ENCODE measurements at regions not wholly inside any gene's neighbourhood (a gene's known extent, or its start where the extent isn't known, plus 50 kb on each side); places are given as distances from the start of the nearest gene placed in this dataset.

GRCh38 chr11:81159900-81160299, 1573.8 kb downstream of the FAM181B start:
- H3K27me3 ChIP-seq (ENCODE audit: control insufficient read depth in 5 of 5, insufficient read depth in 4 of 5, low read length in 5 of 5): no peaks in the 10 kb centered on the region
- no peak overlapping the region for H3K4me3 ChIP-seq (ENCODE audit: low read depth in 1 of 5, low read length in 5 of 5)
- H3K9ac ChIP-seq (ENCODE audit: low read length in 5 of 5): no peak overlapping the region
- no peak overlapping the region for H3K27ac ChIP-seq (ENCODE audit: low read depth, low read length)
- no peaks in the 10 kb centered on the region for H3K9me3 ChIP-seq (ENCODE audit: control insufficient read depth in 5 of 5, low read length in 5 of 5)
- H3K36me3 ChIP-seq (ENCODE audit: control insufficient read depth in 5 of 5, insufficient read depth in 5 of 5, low read length in 5 of 5): no peaks in the 10 kb centered on the region
- no peaks in the 10 kb centered on the region for H3K4me1 ChIP-seq (ENCODE audit: control insufficient read depth in 5 of 5, insufficient read depth in 5 of 5, low read length in 5 of 5)

GRCh38 chr11:81135570-81135969, 1598.1 kb downstream of the FAM181B start:
- no peak overlapping the region for H3K9ac ChIP-seq (ENCODE audit: low read length in 5 of 5)
- H3K4me1 ChIP-seq (ENCODE audit: control insufficient read depth in 5 of 5, insufficient read depth in 5 of 5, low read length in 5 of 5): no peaks in the 10 kb centered on the region
- no peak overlapping the region for H3K4me3 ChIP-seq (ENCODE audit: low read depth in 1 of 5, low read length in 5 of 5)
- no peaks in the 10 kb centered on the region for H3K27me3 ChIP-seq (ENCODE audit: control insufficient read depth in 5 of 5, insufficient read depth in 4 of 5, low read length in 5 of 5)
- no peaks in the 10 kb centered on the region for H3K9me3 ChIP-seq (ENCODE audit: control insufficient read depth in 5 of 5, low read length in 5 of 5)
- H3K36me3 ChIP-seq (ENCODE audit: control insufficient read depth in 5 of 5, insufficient read depth in 5 of 5, low read length in 5 of 5): no peaks in the 10 kb centered on the region
- no peak overlapping the region for H3K27ac ChIP-seq (ENCODE audit: low read depth, low read length)

- H3K27ac ChIP-seq (ENCODE audit: low read depth, low read length): no peak overlapping the region
- H3K4me3 ChIP-seq (ENCODE audit: low read depth in 1 of 5, low read length in 5 of 5): no peak overlapping the region
- no peak overlapping the region for H3K9ac ChIP-seq (ENCODE audit: low read length in 5 of 5)
- no peaks in the 10 kb centered on the region for H3K27me3 ChIP-seq (ENCODE audit: control insufficient read depth in 5 of 5, insufficient read depth in 4 of 5, low read length in 5 of 5)
- H3K9me3 ChIP-seq (ENCODE audit: control insufficient read depth in 5 of 5, low read length in 5 of 5): no peaks in the 10 kb centered on the region
- no peaks in the 10 kb centered on the region for H3K4me1 ChIP-seq (ENCODE audit: control insufficient read depth in 5 of 5, insufficient read depth in 5 of 5, low read length in 5 of 5)
- H3K36me3 ChIP-seq (ENCODE audit: control insufficient read depth in 5 of 5, insufficient read depth in 5 of 5, low read length in 5 of 5): no peaks in the 10 kb centered on the region
Observed at GRCh38 chr11:81129618-81130017, 1604.0 kb downstream of the FAM181B start.

DNA sequence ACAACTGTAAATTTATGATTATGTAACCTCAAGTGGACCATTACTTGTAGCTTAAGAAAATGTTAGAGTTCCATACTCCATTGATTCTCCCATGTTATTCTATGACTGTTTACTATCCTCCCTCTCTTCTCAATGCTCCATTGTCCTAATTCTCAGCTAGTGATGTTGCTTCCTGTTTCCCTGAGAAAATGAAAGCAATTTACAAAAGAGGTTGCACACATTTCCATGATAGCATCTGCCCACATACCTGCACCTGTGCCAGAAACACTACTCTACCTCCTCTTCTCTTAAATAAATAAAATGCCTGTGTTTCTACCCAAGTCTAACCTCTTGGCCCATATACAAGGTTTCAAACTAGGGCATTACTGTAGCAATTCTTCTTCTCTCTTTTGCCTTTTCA, 1620.9 kb downstream of the FAM181B start:
- Histone ChIP-seq H3K9me3 (ENCODE audit: control insufficient read depth in 5 of 5, low read length in 5 of 5) (no peaks in the 10 kb centered on the region), H3K27ac (ENCODE audit: low read depth, low read length) (no peak overlapping the region), H3K9ac (ENCODE audit: low read length in 5 of 5) (no peak overlapping the region), H3K36me3 (ENCODE audit: control insufficient read depth in 5 of 5, insufficient read depth in 5 of 5, low read length in 5 of 5) (no peaks in the 10 kb centered on the region), H3K4me3 (ENCODE audit: low read depth in 1 of 5, low read length in 5 of 5) (no peak overlapping the region), H3K27me3 (ENCODE audit: control insufficient read depth in 5 of 5, insufficient read depth in 4 of 5, low read length in 5 of 5) (no peaks in the 10 kb centered on the region), H3K4me1 (ENCODE audit: control insufficient read depth in 5 of 5, insufficient read depth in 5 of 5, low read length in 5 of 5) (no peaks in the 10 kb centered on the region)

DNA sequence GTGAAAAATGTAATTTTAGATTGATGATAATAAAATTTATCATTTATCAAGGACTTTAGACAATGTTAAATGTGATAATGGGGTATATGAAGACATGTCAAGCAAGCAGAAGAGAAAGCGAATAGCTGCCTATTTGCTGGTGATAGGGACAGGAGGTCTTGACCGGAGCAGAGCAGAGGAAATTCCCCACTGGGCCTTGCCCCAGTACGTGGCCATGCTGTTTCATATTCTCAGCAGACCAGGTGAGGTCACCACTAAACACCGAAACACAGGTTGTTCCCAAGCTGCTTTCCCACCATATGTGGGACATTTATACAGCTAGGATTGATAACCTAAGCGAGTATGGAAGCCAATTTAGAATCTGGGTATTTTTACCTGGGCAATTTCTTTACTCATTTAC, 1629.6 kb downstream of the FAM181B start:
- Histone ChIP-seq H3K27me3 (ENCODE audit: control insufficient read depth in 5 of 5, insufficient read depth in 4 of 5, low read length in 5 of 5) (no peaks in the 10 kb centered on the region), H3K4me3 (ENCODE audit: low read depth in 1 of 5, low read length in 5 of 5) (no peak overlapping the region), H3K9me3 (ENCODE audit: control insufficient read depth in 5 of 5, low read length in 5 of 5) (no peaks in the 10 kb centered on the region), H3K9ac (ENCODE audit: low read length in 5 of 5) (no peak overlapping the region), H3K27ac (ENCODE audit: low read depth, low read length) (no peak overlapping the region), H3K4me1 (ENCODE audit: control insufficient read depth in 5 of 5, insufficient read depth in 5 of 5, low read length in 5 of 5) (no peaks in the 10 kb centered on the region), H3K36me3 (ENCODE audit: control insufficient read depth in 5 of 5, insufficient read depth in 5 of 5, low read length in 5 of 5) (no peaks in the 10 kb centered on the region)

DNA sequence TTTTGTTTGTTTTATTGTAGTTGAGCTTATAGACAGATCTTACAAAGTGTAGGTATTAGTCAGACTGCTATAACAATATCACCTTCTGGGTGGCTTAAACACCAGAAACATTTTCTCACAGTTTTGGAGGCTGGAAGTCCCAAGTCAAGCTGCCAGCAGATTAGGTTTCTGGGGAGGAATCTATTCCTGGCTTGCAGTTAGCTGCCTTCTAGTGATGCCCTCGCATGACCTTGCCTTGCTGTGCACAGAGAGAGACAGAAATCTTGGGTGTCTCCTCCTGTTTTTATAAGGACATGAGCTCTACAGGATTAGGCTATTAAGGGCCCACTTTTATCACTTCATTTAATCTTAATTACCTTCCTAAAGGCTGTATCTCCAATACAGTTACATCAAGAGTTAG, 1635.2 kb downstream of the FAM181B start:
- Histone ChIP-seq H3K27me3 (ENCODE audit: control insufficient read depth in 5 of 5, insufficient read depth in 4 of 5, low read length in 5 of 5) (no peaks in the 10 kb centered on the region), H3K27ac (ENCODE audit: low read depth, low read length) (no peak overlapping the region), H3K36me3 (ENCODE audit: control insufficient read depth in 5 of 5, insufficient read depth in 5 of 5, low read length in 5 of 5) (no peaks in the 10 kb centered on the region), H3K9ac (ENCODE audit: low read length in 5 of 5) (no peak overlapping the region), H3K4me3 (ENCODE audit: low read depth in 1 of 5, low read length in 5 of 5) (no peak overlapping the region), H3K4me1 (ENCODE audit: control insufficient read depth in 5 of 5, insufficient read depth in 5 of 5, low read length in 5 of 5) (no peaks in the 10 kb centered on the region), H3K9me3 (ENCODE audit: control insufficient read depth in 5 of 5, low read length in 5 of 5) (no peaks in the 10 kb centered on the region)

DNA sequence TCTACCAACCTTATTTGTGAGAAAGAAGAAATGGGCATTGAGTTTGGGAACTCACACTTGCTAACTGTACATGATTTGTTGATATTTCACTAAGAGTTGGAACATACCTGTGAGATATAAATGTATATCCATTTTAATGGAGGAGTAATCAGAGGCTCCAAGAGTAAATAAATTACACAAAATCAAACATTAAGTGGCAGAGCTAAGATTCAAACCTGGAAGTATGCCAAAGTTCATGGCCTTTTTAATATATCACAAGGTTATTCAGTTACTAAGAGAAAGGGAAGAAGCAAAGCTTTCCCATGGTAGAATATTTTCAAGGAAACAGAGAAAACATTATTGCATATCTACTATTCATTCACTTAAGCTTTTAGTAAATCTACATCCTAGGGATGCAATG, 1641.1 kb downstream of the FAM181B start:
- Histone ChIP-seq H3K4me3 (ENCODE audit: low read depth in 1 of 5, low read length in 5 of 5) (no peak overlapping the region), H3K4me1 (ENCODE audit: control insufficient read depth in 5 of 5, insufficient read depth in 5 of 5, low read length in 5 of 5) (peaks cover 0 to 3% (median 0%) of the 10 kb centered on the region in 5 donors), H3K27ac (ENCODE audit: low read depth, low read length) (no peak overlapping the region), H3K9ac (ENCODE audit: low read length in 5 of 5) (no peak overlapping the region), H3K9me3 (ENCODE audit: control insufficient read depth in 5 of 5, low read length in 5 of 5) (no peaks in the 10 kb centered on the region), H3K27me3 (ENCODE audit: control insufficient read depth in 5 of 5, insufficient read depth in 4 of 5, low read length in 5 of 5) (no peaks in the 10 kb centered on the region), H3K36me3 (ENCODE audit: control insufficient read depth in 5 of 5, insufficient read depth in 5 of 5, low read length in 5 of 5) (no peaks in the 10 kb centered on the region)

- no peaks in the 10 kb centered on the region for H3K27me3 ChIP-seq (ENCODE audit: control insufficient read depth in 5 of 5, insufficient read depth in 4 of 5, low read length in 5 of 5)
- no peak overlapping the region for H3K9ac ChIP-seq (ENCODE audit: low read length in 5 of 5)
- H3K9me3 ChIP-seq (ENCODE audit: control insufficient read depth in 5 of 5, low read length in 5 of 5): peaks cover 0 to 4% (median 0%) of the 10 kb centered on the region in 5 donors
- no peaks in the 10 kb centered on the region for H3K36me3 ChIP-seq (ENCODE audit: control insufficient read depth in 5 of 5, insufficient read depth in 5 of 5, low read length in 5 of 5)
- H3K27ac ChIP-seq (ENCODE audit: low read depth, low read length): no peak overlapping the region
- no peak overlapping the region for H3K4me3 ChIP-seq (ENCODE audit: low read depth in 1 of 5, low read length in 5 of 5)
- H3K4me1 ChIP-seq (ENCODE audit: control insufficient read depth in 5 of 5, insufficient read depth in 5 of 5, low read length in 5 of 5): peaks cover 0 to 3% (median 0%) of the 10 kb centered on the region in 5 donors
Observed at GRCh38 chr11:81089242-81089641, 1644.4 kb downstream of the FAM181B start.

GRCh38 chr11:81080476-81080875, 1639.6 kb upstream of the TENM4 start:
- no peaks in the 10 kb centered on the region for H3K9me3 ChIP-seq (ENCODE audit: control insufficient read depth in 5 of 5, low read length in 5 of 5)
- H3K4me1 ChIP-seq (ENCODE audit: control insufficient read depth in 5 of 5, insufficient read depth in 5 of 5, low read length in 5 of 5): no peaks in the 10 kb centered on the region
- H3K9ac ChIP-seq (ENCODE audit: low read length in 5 of 5): no peak overlapping the region
- H3K4me3 ChIP-seq (ENCODE audit: low read depth in 1 of 5, low read length in 5 of 5): no peak overlapping the region
- no peaks in the 10 kb centered on the region for H3K27me3 ChIP-seq (ENCODE audit: control insufficient read depth in 5 of 5, insufficient read depth in 4 of 5, low read length in 5 of 5)
- no peaks in the 10 kb centered on the region for H3K36me3 ChIP-seq (ENCODE audit: control insufficient read depth in 5 of 5, insufficient read depth in 5 of 5, low read length in 5 of 5)
- H3K27ac ChIP-seq (ENCODE audit: low read depth, low read length): no peak overlapping the region

DNA sequence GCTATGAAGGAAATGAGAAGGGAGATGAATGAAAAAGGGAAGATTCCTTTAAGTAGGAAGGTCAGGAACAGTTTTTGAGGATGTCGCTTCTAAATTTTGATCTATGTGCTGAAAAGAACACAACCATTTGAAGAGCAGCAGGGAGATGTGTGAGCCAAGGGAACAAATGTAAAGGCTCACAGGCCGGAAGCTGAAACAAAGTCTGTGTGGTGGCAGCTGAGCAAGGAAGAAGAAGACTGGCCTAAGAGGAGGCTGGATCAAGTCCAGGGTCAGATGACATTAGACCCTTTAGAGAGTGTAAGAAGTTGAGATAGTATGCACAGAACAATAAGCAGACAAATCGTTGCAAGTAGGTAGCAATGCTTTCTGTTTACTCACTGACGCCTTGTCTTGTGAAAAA, 1631.4 kb upstream of the TENM4 start:
- Histone ChIP-seq H3K27ac (ENCODE audit: low read depth, low read length) (no peak overlapping the region), H3K4me3 (ENCODE audit: low read depth in 1 of 5, low read length in 5 of 5) (no peak overlapping the region), H3K9ac (ENCODE audit: low read length in 5 of 5) (no peak overlapping the region), H3K9me3 (ENCODE audit: control insufficient read depth in 5 of 5, low read length in 5 of 5) (no peaks in the 10 kb centered on the region), H3K27me3 (ENCODE audit: control insufficient read depth in 5 of 5, insufficient read depth in 4 of 5, low read length in 5 of 5) (no peaks in the 10 kb centered on the region), H3K36me3 (ENCODE audit: control insufficient read depth in 5 of 5, insufficient read depth in 5 of 5, low read length in 5 of 5) (no peaks in the 10 kb centered on the region), H3K4me1 (ENCODE audit: control insufficient read depth in 5 of 5, insufficient read depth in 5 of 5, low read length in 5 of 5) (peaks cover 0 to 17% (median 0%) of the 10 kb centered on the region in 5 donors)

- no peak overlapping the region for H3K27ac ChIP-seq (ENCODE audit: low read depth, low read length)
- no peak overlapping the region for H3K4me3 ChIP-seq (ENCODE audit: low read depth in 1 of 5, low read length in 5 of 5)
- H3K9ac ChIP-seq (ENCODE audit: low read length in 5 of 5): no peak overlapping the region
- peaks cover 0 to 17% (median 0%) of the 10 kb centered on the region in 5 donors for H3K4me1 ChIP-seq (ENCODE audit: control insufficient read depth in 5 of 5, insufficient read depth in 5 of 5, low read length in 5 of 5)
- H3K27me3 ChIP-seq (ENCODE audit: control insufficient read depth in 5 of 5, insufficient read depth in 4 of 5, low read length in 5 of 5): no peaks in the 10 kb centered on the region
- no peaks in the 10 kb centered on the region for H3K9me3 ChIP-seq (ENCODE audit: control insufficient read depth in 5 of 5, low read length in 5 of 5)
- no peaks in the 10 kb centered on the region for H3K36me3 ChIP-seq (ENCODE audit: control insufficient read depth in 5 of 5, insufficient read depth in 5 of 5, low read length in 5 of 5)
Observed at GRCh38 chr11:81071606-81072005, 1630.8 kb upstream of the TENM4 start.

All from subcutaneous abdominal adipose tissue (tissue), 5 donors.